Left lung (tissue), 4 donors: ENCODE measurements at regions not wholly inside any gene's neighbourhood (a gene's known extent, or its start where the extent isn't known, plus 50 kb on each side); places are given as distances from the start of the nearest gene placed in this dataset.

ENCODE experiments used
- ATAC-seq: fragments of 200-7000 bp; cut with Tn5 transposase; one replicate; pipeline ENCODE4 v1.9.1; 2020; ENCODE audit warnings: moderate library complexity
- DNase-seq, 4 donors: peaks; one replicate each; pipeline ENCODE4 v3.0.0-alpha.2; 2013 to 2020
- H3K27ac ChIP-seq, 2 donors: fragments of 200-600 bp; sonication (generic) in 1 of 2; one replicate each; pipeline versions ENCODE4 v1.5.0 to v1.8.0; 2020 to 2021
- H3K27me3 ChIP-seq, 2 donors: fragments of 200-600 bp; sonication (generic) in 1 of 2; one replicate each; pipeline versions ENCODE4 v1.5.0 to v1.8.0; 2020 to 2021
- H3K36me3 ChIP-seq, 2 donors: fragments of 200-600 bp; sonication (generic) in 1 of 2; one replicate each; pipeline versions ENCODE4 v1.5.0 to v1.8.0; 2020 to 2021
- H3K4me1 ChIP-seq, 2 donors: fragments of 200-600 bp; one replicate each; pipeline ENCODE4 v1.8.0; 2021
- H3K4me3 ChIP-seq, 2 donors: fragments of 200-600 bp; sonication (generic) in 1 of 2; one replicate each; pipeline versions ENCODE4 v1.5.0 to v1.8.0; 2020 to 2021; ENCODE audit warnings: mild to moderate bottlenecking in 1 of 2
- H3K9me3 ChIP-seq, 2 donors: fragments of 200-600 bp; sonication (generic) in 1 of 2; one replicate each; pipeline versions ENCODE4 v1.5.0 to v1.8.0; 2020 to 2021
- intact Hi-C, 2 donors: fragments of 100-400 bp; cut with DNase I; formaldehyde crosslinking; loops; one replicate each; pipeline versions ENCODE4 v1.11.2 to v1.14.2; 2022
- TF ChIP-seq, protein P1 (sequence below), 2 donors: fragments of 200-600 bp; sonication (generic) in 1 of 2; IDR thresholded peaks; one replicate each; pipeline versions ENCODE4 v1.5.0 to v1.8.0; 2021; ENCODE audit warnings: antibody characterized with exemption in 2 of 2
- donor health status: DM: no; HTN: yes; CAD: no.
- donor health status: DM: no; HTN: no; CAD: no.

DNA sequence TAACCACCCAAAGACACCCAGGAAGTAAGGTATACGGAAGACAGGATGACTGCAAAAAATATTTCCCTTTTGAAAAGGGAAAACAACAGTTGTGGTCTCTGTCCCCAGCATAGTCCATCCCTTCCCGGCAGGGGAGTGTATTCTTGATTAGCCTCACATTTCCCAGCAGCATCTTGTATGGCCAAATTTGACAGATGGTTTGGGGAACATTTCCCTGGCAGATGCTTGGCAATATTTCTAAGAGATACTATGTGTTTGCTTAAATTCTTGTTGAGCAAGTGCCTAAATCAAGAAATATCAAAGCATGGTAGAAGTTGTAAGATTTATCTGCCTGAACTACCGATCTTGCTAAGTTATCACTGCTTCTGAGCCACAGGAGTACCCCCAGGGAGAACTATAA, 56.9 kb upstream of the TPK1 start:
- H3K4me1 ChIP-seq = no peaks in the 10 kb centered on the region
- H3K36me3 ChIP-seq = no peaks in the 10 kb centered on the region
- intact Hi-C loops = no loop called here
- H3K4me3 ChIP-seq = no peak overlapping the region
- ATAC-seq = no peak
- TF ChIP-seq, protein P1, sequence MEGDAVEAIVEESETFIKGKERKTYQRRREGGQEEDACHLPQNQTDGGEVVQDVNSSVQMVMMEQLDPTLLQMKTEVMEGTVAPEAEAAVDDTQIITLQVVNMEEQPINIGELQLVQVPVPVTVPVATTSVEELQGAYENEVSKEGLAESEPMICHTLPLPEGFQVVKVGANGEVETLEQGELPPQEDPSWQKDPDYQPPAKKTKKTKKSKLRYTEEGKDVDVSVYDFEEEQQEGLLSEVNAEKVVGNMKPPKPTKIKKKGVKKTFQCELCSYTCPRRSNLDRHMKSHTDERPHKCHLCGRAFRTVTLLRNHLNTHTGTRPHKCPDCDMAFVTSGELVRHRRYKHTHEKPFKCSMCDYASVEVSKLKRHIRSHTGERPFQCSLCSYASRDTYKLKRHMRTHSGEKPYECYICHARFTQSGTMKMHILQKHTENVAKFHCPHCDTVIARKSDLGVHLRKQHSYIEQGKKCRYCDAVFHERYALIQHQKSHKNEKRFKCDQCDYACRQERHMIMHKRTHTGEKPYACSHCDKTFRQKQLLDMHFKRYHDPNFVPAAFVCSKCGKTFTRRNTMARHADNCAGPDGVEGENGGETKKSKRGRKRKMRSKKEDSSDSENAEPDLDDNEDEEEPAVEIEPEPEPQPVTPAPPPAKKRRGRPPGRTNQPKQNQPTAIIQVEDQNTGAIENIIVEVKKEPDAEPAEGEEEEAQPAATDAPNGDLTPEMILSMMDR (IDR thresholded peaks at IDR 0.05) = no peak
- no peaks in the 10 kb centered on the region for H3K27me3 ChIP-seq
- H3K27ac ChIP-seq = no peak overlapping the region
- no peak for DNase-seq
- no peaks in the 10 kb centered on the region for H3K9me3 ChIP-seq
